C4-2B (cell line): ENCODE measurements at regions not wholly inside any gene's neighbourhood (a gene's known extent, or its start where the extent isn't known, plus 50 kb on each side); places are given as distances from the start of the nearest gene placed in this dataset.

Experiments
- CTCF ChIP-seq: fragments of 450-650 bp; conservative IDR thresholded peaks from 2 replicates; pipeline ENCODE4 v1.5.1; 2017; ENCODE audit warnings: mild to moderate bottlenecking
- ZFX ChIP-seq: fragments of 450-650 bp; IDR thresholded peaks from 2 replicates; pipeline ENCODE4 v1.6.1; 2017

- TF ChIP-seq CTCF, result no peak
- TF ChIP-seq ZFX, result no peak
These were observed 887.2 kb downstream of the BRD1 start for GRCh38 chr22:48940266-48941032.
